Right lobe of liver (tissue), 6 donors: ENCODE measurements at regions not wholly inside any gene's neighbourhood (a gene's known extent, or its start where the extent isn't known, plus 50 kb on each side); places are given as distances from the start of the nearest gene placed in this dataset.

Source experiments
- ATAC-seq, 4 donors: fragments of 200-7000 bp; cut with Tn5 transposase; one replicate each; pipeline ENCODE4 v1.9.1; 2020; ENCODE audit warnings: mild to moderate bottlenecking in 4 of 4, moderate library complexity in 4 of 4
- DNase-seq, 3 donors: peaks; one replicate each; pipeline ENCODE4 v3.0.0-alpha.2; 2020
- H3K27ac ChIP-seq, 3 donors: fragments of 200-600 bp; one replicate each; pipeline ENCODE4 v1.8.0; 2022
- H3K27me3 ChIP-seq, 2 donors: fragments of 200-600 bp; one replicate each; pipeline ENCODE4 v1.8.0; 2022
- H3K36me3 ChIP-seq, 4 donors: fragments of 200-600 bp; sonication (generic) in 1 of 4; one replicate each; pipeline versions ENCODE4 v1.5.1 to v1.8.0; 2017 to 2022; ENCODE audit warnings: control low read depth in 1 of 4
- H3K4me1 ChIP-seq, 4 donors: fragments of 200-600 bp; sonication (generic) in 1 of 4; one replicate each; pipeline versions ENCODE4 v1.5.1 to v1.8.0; 2017 to 2022; ENCODE audit warnings: control low read depth in 1 of 4
- H3K4me3 ChIP-seq, 3 donors: fragments of 200-600 bp; one replicate each; pipeline ENCODE4 v1.8.0; 2022
- H3K9me3 ChIP-seq, 4 donors: fragments of 200-600 bp; sonication (generic) in 1 of 4; one replicate each; pipeline versions ENCODE4 v1.5.1 to v1.8.0; 2017 to 2022; ENCODE audit warnings: control low read depth in 1 of 4
- POLR2A ChIP-seq: fragments of 450-650 bp; IDR thresholded peaks from one replicate; pipeline ENCODE4 v1.6.1; 2017; ENCODE audit warnings: antibody characterized with exemption, mild to moderate bottlenecking
- WGBS: methylation state at CpG from one replicate; pipeline ENCODE4 v1.1.6; 2018; ENCODE audit warnings: low coverage, low lambda C conversion rate; ENCODE audit not compliant: insufficient coverage; ENCODE audit errors: missing lambda C conversion rate; 5-methylcytosine and 5-hydroxymethylcytosine counted together
- intact Hi-C, 2 donors: fragments of 100-400 bp; cut with DNase I; formaldehyde crosslinking; loops; one replicate each; pipeline versions ENCODE4 v1.11.2 to v1.14.1; 2022
- TF ChIP-seq, protein P1 (sequence below), 4 donors: fragments of 200-600 bp in 3 of 4; fragments of 450-650 bp in 1 of 4; IDR thresholded peaks; one replicate each; pipeline versions ENCODE4 v1.5.1 to v1.8.0; 2016 to 2022; ENCODE audit warnings: antibody characterized with exemption in 4 of 4, mild to moderate bottlenecking in 2 of 4
- donor health status: DM: no; HTN: yes; CAD: no.
- donor health status: DM: no; HTN: no; CAD: no.
- donor health status: DM: no; HTN: no; CAD: no.
- donor health status: DM: no; HTN: yes; CAD: no.
- donor health status: DM: no; HTN: yes; CAD: no.

- intact Hi-C loops: no loop called here
- H3K4me1 ChIP-seq: no peaks in the 10 kb centered on the region
- DNase-seq: no peak
- H3K4me3 ChIP-seq: no peak overlapping the region
- H3K9me3 ChIP-seq: no peaks in the 10 kb centered on the region
- ATAC-seq: no peak
- H3K36me3 ChIP-seq: no peaks in the 10 kb centered on the region
- H3K27ac ChIP-seq: no peak overlapping the region
- H3K27me3 ChIP-seq: no peaks in the 10 kb centered on the region
- no peak for TF ChIP-seq POLR2A
- TF ChIP-seq, protein P1, sequence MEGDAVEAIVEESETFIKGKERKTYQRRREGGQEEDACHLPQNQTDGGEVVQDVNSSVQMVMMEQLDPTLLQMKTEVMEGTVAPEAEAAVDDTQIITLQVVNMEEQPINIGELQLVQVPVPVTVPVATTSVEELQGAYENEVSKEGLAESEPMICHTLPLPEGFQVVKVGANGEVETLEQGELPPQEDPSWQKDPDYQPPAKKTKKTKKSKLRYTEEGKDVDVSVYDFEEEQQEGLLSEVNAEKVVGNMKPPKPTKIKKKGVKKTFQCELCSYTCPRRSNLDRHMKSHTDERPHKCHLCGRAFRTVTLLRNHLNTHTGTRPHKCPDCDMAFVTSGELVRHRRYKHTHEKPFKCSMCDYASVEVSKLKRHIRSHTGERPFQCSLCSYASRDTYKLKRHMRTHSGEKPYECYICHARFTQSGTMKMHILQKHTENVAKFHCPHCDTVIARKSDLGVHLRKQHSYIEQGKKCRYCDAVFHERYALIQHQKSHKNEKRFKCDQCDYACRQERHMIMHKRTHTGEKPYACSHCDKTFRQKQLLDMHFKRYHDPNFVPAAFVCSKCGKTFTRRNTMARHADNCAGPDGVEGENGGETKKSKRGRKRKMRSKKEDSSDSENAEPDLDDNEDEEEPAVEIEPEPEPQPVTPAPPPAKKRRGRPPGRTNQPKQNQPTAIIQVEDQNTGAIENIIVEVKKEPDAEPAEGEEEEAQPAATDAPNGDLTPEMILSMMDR (IDR thresholded peaks at IDR 0.05): no peak
- WGBS: 53% methylated on average over 3 of the region's 3 CpGs
These were observed 1399.7 kb upstream of the CADM2 start for GRCh38 chr3:83559082-83559481.

DNA sequence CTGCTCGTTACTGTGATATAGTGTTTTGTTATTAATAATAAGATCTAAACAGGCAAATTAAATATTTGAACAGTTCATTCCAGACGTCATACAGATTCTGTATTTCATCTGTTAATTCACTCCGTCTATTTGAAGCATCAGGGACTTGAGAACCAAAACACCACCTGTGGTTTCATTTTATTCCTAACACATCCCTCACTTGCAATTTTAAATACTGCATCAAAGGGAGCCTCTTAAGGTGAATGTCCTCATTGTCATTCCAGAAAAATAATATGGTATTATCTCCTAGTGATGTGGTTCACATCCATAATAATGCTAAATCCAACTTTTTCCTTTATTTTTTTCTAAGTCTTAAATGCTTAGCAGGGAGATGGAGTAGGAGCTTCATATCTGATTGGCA is 1390.9 kb upstream of the CADM2 start:
- WGBS: 19% methylated on average over 3 of the region's 3 CpGs
- H3K36me3 ChIP-seq: no peaks in the 10 kb centered on the region
- no peak for TF ChIP-seq POLR2A
- TF ChIP-seq, protein P1 (IDR thresholded peaks at IDR 0.05): no peak
- intact Hi-C loops: no loop called here
- no peak overlapping the region for H3K27ac ChIP-seq
- H3K9me3 ChIP-seq: no peaks in the 10 kb centered on the region
- no peaks in the 10 kb centered on the region for H3K4me1 ChIP-seq
- H3K4me3 ChIP-seq: no peak overlapping the region
- no peak for DNase-seq
- H3K27me3 ChIP-seq: no peaks in the 10 kb centered on the region
- no peak for ATAC-seq

DNA sequence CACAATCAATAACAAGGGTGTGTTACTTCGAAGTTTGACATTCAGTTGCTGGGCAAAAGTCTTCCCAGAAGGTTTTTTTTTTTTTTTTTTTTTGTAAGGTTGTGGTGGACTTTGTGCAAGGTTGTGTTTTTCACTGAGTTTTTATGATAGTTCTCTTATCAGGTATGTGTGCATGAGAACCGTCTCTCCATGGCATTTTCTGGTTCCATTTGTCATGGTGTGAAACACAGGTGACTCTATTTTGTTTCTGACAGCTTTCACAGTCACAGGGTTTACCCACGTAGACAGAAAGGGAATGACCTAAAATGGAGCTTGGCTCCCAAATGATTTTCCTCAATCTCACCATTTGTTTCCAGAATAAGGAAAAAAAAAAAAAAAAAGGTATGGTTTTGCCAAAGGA is 1377.2 kb upstream of the CADM2 start:
- 36% methylated on average over 3 of the region's 3 CpGs for WGBS

GRCh38 chr3:83601704-83602103 is 1357.1 kb upstream of the CADM2 start:
- H3K36me3 ChIP-seq: no peaks in the 10 kb centered on the region
- H3K4me1 ChIP-seq: no peaks in the 10 kb centered on the region
- TF ChIP-seq POLR2A: no peak
- TF ChIP-seq, protein P1 (IDR thresholded peaks at IDR 0.05): no peak
- H3K9me3 ChIP-seq: no peaks in the 10 kb centered on the region
- no peak overlapping the region for H3K4me3 ChIP-seq
- ATAC-seq (no peak), DNase-seq (no peak)
- intact Hi-C loops: no loop called here
- H3K27me3 ChIP-seq: no peaks in the 10 kb centered on the region
- H3K27ac ChIP-seq: no peak overlapping the region
- 20% methylated on average over 2 of the region's 2 CpGs for WGBS

More for the DNA sequence above, 1377.2 kb upstream of the CADM2 start:
- intact Hi-C loops: no loop called here
- Histone ChIP-seq H3K4me1 (no peaks in the 10 kb centered on the region), H3K9me3 (no peaks in the 10 kb centered on the region), H3K4me3 (no peak overlapping the region), H3K27me3 (no peaks in the 10 kb centered on the region), H3K36me3 (no peaks in the 10 kb centered on the region), H3K27ac (no peak overlapping the region)
- DNase-seq (no peak), ATAC-seq (no peak)
- no peak for TF ChIP-seq POLR2A
- TF ChIP-seq, protein P1 (IDR thresholded peaks at IDR 0.05): no peak

DNA sequence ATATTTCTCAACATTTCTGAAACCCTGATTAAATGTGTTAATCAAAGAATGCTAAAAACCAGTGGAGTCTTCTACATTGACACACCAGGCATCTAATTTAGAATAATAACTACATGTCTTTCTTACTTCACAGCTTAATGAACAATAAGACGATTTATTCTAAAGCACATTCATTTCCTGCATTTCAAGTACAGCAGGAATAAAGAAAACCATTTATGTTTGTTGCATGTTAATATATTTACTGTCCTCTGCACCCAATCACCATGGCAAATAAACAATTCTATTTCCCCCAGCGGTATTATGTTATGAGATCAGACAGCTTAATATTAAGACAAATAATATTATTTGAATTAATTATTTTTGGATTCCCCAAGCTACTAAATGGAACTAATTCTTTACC is 1336.3 kb upstream of the CADM2 start:
- no peak for DNase-seq
- Histone ChIP-seq H3K27ac (no peak overlapping the region), H3K9me3 (no peaks in the 10 kb centered on the region), H3K4me1 (no peaks in the 10 kb centered on the region), H3K4me3 (no peak overlapping the region), H3K36me3 (no peaks in the 10 kb centered on the region), H3K27me3 (no peaks in the 10 kb centered on the region)
- no peak for ATAC-seq
- 38% methylated on average over 2 of the region's 2 CpGs for WGBS
- intact Hi-C loops: no loop called here
- TF ChIP-seq, protein P1 (IDR thresholded peaks at IDR 0.05): no peak
- no peak for TF ChIP-seq POLR2A
